A673 (cell line): ENCODE measurements at regions not wholly inside any gene's neighbourhood (a gene's known extent, or its start where the extent isn't known, plus 50 kb on each side); places are given as distances from the start of the nearest gene placed in this dataset.

Experiments
- EZH2 ChIP-seq: fragments of 200-600 bp; sonication (generic); IDR thresholded peaks from 2 replicates; pipeline ENCODE4 v1.6.1; 2017; ENCODE audit warnings: borderline replicate concordance, low read depth, mild to moderate bottlenecking, mixed read lengths, antibody characterized with exemption, low read length; ENCODE audit not compliant: poor library complexity, severe bottlenecking
- TF ChIP-seq, protein P1 (sequence below): fragments of 300-800, 200-600 bp; sonication (generic); conservative IDR thresholded peaks from 2 replicates; pipeline ENCODE4 v1.5.1; 2017; ENCODE audit warnings: low read depth, mild to moderate bottlenecking, antibody characterized with exemption, low read length, moderate library complexity, mixed read lengths

DNA sequence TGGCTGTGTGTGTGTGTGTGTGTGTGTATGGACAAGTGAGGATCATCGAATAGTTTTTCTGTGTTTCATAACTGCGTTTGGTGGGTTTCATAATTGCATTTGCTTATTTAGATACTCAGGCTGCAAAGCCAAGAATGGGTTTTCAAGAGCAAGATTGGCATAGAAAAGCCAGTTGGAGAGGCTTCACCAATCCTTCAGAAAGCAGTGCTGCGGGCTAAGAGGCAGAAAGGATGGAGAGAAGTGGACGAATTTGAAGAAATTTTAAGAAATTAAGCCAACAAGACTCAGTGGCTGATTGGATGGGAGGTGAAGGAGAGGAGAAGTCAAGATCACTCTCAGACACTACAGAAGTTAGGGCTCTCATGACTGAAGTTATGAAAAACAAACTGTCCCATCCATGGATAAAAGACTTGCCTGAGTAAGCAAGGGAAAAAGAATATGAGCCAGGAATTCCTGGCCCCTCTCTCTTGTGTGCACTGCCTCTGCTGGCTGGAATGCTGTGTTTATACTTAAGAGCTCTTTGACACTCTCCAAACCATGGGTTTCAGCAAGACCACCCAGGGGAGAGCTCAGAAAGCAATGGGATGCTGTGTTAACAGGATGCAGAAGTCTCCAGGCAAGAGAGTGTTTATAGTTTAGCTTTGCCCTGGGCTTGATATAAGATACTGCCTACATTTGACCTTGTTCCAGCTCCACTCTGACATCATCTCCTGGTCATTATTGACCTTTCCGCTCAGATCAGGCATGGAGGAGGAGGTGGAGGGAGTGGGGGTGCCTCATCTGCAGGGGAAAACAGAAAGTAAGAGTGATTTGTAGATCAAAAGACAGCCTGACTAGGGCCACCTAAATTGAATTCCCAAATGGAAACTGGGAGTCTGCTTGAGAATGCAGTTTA, 232.0 kb upstream of the PLXNA2 start:
- TF ChIP-seq, protein P1, sequence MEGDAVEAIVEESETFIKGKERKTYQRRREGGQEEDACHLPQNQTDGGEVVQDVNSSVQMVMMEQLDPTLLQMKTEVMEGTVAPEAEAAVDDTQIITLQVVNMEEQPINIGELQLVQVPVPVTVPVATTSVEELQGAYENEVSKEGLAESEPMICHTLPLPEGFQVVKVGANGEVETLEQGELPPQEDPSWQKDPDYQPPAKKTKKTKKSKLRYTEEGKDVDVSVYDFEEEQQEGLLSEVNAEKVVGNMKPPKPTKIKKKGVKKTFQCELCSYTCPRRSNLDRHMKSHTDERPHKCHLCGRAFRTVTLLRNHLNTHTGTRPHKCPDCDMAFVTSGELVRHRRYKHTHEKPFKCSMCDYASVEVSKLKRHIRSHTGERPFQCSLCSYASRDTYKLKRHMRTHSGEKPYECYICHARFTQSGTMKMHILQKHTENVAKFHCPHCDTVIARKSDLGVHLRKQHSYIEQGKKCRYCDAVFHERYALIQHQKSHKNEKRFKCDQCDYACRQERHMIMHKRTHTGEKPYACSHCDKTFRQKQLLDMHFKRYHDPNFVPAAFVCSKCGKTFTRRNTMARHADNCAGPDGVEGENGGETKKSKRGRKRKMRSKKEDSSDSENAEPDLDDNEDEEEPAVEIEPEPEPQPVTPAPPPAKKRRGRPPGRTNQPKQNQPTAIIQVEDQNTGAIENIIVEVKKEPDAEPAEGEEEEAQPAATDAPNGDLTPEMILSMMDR, result no peak
- TF ChIP-seq EZH2, result no peak
